GM21576 (cell line): ENCODE measurements at regions not wholly inside any gene's neighbourhood (a gene's known extent, or its start where the extent isn't known, plus 50 kb on each side); places are given as distances from the start of the nearest gene placed in this dataset.

Source experiments
- ATAC-seq: cut with Tn5 transposase; IDR thresholded peaks from one replicate; pipeline ENCODE4 v1.9.1; 2021; ENCODE audit warnings: mild to moderate bottlenecking, moderate library complexity; ENCODE audit not compliant: unreplicated experiment

DNA sequence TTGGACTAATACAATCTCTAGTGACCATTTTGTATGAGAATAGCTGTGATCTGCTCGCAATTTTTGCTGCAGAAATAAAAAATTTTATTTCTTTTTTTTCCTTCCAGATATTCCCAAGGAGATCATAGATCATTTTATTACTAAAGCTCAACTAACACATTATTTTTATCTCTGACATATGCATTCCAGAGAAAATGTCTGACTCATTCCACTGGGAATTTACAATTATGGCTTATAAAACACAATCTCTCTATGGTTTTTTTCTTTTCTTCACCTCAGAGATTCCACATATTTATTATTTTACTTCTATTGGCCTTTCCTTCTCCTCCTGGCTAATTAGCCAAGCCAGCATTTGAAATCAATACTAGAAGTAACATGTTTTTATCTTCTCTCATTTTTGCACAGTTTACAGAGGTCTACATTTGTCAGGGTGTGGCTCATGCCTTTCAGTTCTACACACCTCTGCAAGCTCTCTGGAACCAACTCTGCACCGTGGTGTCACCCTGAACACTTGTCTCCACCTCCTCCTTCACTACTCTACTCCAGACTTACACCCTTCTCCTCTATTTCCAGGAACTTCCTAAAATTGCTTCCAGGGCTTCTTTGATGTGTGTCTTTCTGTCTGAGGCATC, 59.8 kb upstream of the GPM6A start:
- no peak for ATAC-seq

DNA sequence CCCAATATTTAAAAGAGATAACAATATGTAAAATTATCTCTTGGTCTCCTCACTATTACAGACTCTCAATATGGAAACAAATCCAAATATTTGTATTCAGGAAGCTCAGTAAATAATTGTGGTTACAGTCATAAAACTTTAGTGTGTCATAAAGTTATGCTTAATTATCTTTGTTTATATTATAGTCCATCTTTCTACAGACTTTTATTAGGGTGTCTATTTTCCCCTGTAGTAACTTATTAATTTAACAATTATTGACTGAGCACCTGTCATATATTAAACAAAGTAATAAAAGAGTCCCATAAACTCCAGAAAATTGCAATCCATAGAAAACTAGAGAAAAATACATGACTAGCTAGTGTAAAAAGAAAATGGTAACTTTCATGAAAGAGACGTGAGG, 61.6 kb upstream of the GPM6A start:
- no peak for ATAC-seq

DNA sequence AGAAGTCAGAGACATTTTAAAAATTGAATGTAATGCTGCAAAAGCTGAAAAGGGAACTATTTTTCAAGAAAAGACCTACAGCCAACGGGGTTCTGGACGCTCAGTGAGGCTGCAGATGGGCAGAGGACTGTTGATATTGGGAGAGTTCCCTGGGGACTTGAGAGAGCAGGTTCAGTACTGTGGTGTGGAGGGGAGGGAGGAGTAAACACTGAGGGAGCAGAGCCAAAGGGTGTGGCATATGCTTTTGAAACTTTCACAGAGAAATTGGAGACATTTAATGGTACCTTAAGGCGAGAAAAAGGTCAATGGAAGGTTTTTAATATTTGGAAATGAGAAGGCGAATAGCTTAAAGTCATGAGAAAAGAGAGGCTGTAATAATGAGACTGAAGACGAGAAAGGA, 62.2 kb upstream of the GPM6A start:
- no peak for ATAC-seq

DNA sequence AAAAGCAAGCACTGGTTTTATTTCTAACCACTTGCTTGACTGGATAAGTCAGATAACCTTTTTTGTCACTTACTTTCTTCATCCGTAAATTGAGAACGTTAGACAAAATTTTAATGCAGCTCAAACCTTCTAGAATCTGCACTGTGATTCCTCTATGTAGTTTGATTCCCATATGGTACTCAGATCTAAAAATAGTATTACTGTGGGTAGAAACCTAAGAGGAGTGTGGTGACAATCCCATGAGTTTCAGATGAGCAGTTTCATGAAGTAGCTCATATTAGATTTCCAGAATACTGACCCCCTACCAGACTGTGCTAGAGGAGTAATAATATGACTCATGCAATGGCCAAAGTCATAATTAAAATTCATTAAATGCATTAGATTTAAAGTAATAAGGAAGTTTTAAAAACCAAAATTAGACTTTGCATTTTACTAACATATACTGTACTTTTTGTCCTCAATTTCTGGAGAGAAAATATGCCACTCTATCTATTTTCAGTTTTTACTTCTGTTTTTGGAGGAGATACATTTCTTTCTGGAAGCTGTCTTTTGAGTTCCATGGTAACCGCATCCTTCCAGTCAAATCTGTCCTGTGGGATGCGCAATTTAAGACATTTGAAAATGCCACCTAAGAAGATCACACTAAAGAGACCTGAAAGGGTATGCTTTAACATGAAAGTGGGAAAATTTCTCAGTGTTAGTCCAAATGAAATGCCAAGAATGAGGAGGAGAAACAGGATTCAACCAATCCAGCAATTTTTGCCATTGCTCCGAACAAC, 64.1 kb upstream of the GPM6A start:
- ATAC-seq, result no peak

DNA sequence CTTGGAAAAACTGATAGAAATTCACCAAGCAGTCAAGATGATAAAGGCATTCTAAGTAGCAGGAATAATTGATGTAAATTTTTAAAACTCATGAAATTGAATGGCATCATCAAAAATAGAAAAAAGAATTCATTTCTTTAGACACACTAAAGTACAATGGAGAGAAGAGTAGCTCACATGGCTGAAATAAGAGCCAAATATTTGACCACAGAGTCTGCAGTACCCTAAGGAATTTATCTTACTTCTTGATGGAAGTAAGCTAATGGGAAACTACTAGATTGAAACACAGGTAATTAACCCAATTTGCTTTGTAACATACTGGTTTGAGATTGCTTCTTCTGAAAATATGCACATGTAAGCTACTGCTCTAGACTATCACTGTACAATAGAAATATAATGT, 70.8 kb upstream of the GPM6A start:
- no peak for ATAC-seq

DNA sequence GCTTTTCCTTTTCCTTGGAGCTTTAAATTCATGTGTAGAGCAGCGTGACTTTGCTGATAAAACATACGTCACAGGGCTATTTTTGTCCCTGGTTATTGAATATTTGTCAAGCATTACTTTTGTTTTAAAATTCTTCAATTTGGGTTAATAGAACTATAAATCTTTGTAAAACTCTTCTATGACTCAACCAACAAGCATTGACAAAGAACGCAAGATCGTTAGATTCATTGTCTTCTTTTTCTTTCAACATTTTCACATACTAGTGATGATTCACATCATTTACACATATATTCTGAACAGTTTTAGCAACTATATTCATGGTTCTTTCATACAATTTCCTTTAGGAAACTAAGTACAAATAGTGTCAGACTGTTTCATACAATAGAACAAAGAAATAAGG, 72.0 kb upstream of the GPM6A start:
- ATAC-seq, result no peak

DNA sequence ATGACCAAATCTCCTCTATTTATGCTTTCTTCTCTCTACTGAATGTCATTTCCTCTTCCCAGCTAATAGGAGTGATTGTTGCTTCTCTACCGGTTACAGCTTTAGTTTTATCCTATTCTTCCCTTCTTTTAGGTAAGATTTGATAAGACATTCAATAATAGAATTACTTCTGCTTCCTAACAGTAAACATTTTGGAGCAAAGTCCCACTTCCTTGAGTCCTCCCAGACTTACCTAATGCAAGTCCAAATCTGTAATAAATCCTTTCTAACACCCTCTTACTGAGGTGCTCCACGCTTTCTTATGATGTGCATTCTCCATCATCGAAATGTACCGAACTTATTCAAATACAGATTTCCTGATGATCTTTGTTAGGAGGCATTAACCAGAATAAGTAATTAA, 79.2 kb upstream of the GPM6A start:
- ATAC-seq, result no peak

DNA sequence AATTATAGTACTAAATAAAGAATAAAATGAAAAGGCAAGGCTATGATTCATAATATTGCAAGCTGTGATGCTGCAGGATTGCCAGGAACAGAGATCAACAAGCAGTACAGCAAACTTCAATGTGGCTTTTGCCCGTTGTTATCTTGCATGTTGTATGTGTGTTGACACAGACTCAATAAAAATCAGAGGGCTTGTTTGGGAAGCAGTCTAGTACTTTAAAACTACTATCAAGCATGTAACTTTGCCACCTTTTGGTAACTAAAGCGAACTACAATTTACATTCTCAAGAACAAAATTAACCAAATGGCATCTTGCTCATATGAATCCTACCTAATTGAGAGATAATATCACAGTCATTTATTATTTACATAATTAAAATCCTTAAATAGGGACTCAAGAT, 79.8 kb upstream of the GPM6A start:
- peak; percentile 49 for ATAC-seq

DNA sequence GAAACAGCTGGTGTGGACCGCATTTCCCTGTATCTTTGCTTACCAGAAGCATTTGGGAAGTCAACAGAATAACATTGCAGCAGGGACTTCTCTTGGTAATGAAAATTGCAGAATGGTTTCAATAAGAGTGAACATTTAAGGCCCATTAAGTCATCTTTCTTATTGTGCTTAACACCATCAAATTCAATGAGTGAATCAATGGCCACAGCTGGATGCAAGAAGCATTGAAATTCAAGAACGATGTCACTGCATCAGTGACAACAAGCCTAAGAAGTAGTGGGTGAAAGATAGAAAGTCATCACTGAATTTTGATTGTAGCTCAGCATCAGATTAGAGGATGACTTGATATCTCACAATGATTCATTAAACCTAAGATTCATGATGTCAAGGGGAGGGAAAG, 93.9 kb upstream of the GPM6A start:
- ATAC-seq, result no peak

DNA sequence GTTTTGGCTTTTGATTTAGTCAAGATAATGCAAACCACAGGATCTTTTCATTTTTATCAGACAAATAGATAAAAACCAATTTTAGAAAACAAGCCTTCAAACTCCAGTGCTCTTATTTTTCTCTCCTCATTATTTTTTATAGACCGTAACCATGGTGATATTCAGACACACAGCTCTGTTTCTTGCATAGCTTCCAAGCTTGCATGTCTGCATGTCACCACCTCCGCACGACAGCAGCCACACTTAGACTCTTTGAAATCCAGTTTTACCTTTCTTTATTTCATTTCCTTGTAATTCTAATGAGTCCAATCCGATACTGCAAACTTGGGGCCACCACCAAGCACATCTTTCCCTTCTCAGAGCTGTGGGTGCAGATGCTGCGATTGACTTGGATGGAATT, 94.3 kb upstream of the GPM6A start:
- ATAC-seq, result no peak

DNA sequence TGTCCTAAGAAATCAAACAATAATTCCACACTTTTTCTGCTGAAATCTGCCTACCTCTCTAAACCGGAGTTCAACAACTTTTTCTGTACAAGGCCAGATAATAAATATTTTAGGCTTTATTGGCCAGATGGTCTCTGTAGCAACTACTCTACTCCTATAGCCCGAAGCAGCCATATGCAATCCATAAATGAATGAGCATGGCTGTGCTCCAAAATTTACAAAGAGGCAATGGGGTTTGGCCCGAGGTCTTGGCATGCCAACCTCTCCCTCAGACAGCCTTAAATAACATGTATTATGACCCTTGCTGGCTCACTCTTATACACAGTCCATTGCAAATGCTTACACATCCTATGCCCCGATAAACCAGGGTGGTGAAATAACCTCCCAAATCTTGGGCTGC, 98.6 kb upstream of the GPM6A start:
- no peak for ATAC-seq

DNA sequence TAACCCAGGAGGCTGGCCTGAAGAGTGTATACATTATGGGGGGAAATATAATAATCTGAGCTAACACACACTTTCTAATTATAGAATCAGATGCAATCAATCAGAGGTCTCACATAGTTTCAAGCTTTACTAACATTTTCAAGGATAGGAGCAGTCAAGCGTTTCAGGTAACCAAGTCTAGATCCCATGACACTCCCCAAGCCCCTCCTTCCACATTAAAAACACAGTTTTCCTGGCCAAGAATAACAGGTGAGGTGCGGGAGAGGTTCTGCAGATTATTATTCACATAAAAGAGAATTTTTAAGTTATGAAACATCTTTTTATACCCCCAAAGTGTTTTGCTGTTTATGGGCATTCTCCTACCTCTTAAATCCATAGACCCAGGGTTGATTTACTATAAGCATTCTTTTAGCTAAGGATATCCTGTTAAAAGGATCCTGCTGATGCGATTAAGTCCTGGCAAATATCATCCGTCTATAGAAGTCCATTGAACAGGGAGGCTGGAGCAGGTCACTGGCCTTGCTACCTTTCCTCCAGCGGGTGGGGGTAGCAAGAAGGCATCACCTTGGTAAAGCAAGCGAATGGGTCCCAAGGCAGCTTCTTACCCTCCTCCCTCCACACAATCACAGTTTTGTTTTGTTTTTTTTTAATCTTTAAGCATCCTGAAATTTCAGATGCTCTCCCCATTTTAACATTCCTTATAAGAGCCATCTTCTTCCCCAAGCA, 104.7 kb upstream of the GPM6A start:
- ATAC-seq, result no peak

DNA sequence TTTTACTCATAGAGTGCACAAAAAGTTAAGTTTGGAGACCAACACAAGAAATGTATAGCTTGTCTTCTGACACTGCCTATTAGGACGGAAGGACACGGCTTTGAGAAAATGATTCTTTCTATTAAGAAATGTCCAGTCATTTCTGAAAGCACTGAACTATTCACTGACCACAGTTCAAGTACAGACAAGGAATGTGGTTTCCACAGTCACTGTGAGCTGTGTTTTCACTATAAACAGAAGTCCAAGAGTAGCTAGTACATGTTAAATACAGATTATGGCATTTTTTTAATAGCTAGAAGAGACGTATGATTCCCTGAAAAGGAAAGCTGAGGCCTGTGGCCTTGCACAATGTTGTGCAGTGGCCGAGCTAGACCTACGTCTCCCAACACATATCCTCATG, 115.1 kb upstream of the GPM6A start:
- ATAC-seq, result no peak

DNA sequence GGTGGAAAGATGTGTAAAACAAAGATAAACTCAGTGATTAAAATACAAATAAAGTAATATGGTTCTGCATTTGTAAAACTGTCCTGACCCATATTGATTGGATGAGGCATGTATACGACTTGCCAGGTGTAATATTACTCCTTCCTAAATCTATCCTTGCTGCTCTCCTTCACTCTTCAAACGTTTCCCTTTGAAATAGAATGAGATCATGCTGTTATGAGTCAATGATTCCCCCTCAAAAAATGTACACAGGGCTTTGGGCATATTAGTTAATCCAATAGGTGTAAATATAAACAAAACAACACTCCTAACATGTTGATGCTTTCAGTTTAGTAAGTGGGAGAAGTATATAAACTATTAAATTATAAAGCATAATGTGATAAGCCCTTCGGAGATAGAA, 117.4 kb upstream of the GPM6A start:
- ATAC-seq, result no peak

DNA sequence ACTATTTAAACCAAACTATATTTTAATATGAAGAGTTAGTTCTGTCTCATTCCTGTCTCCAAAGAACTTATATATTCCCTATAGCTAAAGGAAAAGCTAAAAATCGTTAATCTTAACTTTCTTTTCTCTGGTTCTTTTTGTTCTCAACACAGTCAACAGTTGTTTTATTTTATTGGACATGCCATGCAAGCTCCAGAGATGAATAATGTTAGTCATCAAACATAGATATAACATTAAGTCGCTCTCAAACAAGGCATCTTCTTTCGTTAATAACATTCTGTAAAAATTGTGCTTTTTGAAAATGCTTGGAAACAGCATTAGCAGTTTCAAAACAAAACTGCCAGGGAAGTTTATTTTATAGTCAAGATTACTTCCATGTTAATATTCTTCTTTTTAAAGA, 117.9 kb upstream of the GPM6A start:
- no peak for ATAC-seq

DNA sequence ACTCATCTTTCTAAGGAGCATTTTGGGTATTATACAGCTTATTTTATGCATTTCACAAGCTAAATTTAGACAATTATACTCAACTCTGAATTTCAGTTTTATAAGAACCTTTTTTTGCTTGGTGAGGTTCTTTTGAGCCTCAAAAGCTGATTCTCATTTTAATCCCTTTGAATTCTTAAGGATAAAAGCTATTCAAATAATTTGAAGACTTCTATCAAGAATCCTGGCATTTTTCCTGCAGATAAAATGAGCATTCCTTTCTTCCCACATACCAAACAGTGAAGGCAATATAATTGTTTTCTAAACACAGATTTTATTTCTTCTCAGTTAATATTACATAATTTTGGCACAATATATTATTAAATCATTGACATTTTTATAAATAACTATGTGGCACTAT, 118.4 kb upstream of the GPM6A start:
- ATAC-seq, result no peak

DNA sequence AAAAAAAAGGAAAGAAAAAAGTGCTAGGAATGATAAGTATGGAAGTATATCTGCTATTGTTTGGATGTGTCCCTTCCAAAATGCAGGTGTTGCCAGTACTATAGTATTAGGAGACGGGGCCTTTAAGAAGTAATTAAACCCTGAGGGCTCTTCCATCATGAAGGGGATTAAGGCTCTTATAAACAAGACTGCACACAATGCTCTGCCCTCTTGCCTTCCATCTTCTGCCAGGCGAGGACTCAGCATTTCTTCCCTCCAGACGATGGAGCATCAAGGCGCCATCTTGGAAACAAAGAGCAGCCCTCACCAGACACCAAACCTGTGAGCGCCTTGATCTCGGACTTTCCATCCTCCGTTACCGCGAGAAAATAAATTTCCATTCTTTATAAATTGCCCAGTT, 120.1 kb upstream of the GPM6A start:
- ATAC-seq, result no peak

DNA sequence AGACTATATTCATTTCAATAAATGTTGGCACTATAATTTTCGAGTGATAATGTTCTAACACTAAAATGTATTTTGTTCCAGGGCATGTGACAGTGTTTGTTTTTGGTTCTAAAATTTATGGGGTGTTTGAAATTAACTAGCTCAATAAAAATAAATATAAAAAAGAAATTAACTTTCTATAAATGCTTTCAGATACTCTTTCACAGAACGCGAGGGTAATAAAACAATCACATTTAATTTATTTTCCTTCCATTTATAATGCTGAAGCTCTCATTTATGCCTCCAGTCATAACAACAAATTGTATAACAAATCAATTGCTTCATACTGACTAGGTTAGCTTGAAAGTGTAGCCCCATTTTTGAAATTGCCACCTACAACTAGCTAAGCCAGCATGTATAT, 122.4 kb upstream of the GPM6A start:
- no peak for ATAC-seq

DNA sequence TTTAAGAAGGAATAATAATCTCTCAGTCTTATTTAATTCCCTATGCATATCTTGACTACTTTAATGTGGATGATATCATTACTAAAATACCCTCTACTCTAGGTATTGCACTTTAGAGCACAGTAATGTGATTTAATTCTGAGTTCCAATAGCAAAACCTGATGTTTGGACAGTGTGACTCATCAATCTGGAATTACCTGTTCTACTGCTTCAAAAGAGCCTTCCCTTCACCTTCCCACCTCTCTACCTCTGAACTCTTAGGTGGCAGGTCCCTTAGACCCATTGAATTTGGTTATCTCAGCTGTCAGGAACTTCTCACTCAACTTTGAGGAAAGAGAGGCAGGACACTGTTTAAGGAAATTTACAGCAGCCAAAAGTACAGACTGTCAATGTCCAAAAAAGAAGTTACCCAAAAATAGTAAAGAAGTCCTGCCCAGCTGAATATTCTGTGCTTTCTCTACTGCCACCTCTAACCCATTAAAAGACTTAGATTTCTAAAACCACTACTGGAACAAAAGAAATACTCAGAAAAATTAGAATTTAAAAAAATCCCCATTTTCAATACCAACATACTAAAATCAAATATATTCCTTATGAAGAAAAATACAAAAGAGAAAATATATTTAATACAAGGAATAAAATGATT, 123.1 kb upstream of the GPM6A start:
- no peak for ATAC-seq

DNA sequence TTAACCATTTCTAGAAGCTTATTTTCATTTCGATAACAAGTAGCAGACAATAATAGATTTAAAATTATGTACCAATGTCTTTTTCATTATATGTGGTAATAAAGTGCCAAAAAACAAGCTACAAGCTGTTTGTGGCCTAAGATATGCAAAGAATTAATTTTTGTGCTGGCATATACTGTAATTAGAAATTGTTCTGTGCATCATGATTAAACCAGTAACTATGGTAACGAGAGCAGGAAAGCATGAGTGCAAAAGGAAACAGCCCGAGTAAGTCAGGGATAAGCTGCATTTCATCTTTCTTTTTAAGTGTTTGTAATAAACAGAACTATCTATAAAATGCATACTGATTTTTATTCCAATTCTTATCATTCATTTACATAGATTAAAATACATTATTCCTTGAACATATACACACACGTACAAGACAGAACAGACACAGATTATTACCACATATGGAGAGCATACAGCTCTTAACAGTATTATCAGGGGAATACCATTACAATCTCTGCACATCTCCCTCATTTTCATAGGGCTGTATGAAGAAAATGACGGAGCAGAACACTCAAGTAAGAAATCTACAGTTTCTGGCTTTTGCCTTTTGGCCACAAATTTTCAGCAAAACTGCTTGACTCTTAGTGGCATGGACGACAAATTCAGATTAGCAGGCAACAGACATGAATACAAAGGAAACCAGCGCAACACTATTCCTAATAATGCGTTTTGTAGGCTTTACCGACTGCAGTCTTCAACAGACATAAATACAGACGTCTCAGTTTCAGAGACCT, 121.3 kb upstream of the WDR17 start:
- no peak for ATAC-seq
